Upper lobe of left lung (tissue), 4 donors: ENCODE measurements at regions not wholly inside any gene's neighbourhood (a gene's known extent, or its start where the extent isn't known, plus 50 kb on each side); places are given as distances from the start of the nearest gene placed in this dataset.

Experiments used
- CTCF ChIP-seq, 6 experiments: fragments of 450-650 bp in 4 of 6; fragments of 200-600 bp in 2 of 6; sonication (generic) in 2 of 6; IDR thresholded peaks; one replicate each; pipeline ENCODE4 v1.5.1; 2016 to 2019; ENCODE audit warnings: antibody characterized with exemption in 6 of 6
- POLR2A ChIP-seq, 4 donors: fragments of 450-650 bp; IDR thresholded peaks; one replicate each; pipeline ENCODE4 v1.5.1; 2016 to 2017; ENCODE audit warnings: antibody characterized with exemption in 4 of 4, mild to moderate bottlenecking in 2 of 4
- POLR2AphosphoS5 ChIP-seq, 2 donors: sonication (generic); formaldehyde crosslinking; IDR thresholded peaks; one replicate each; pipeline ENCODE4 v1.5.1; 2017; ENCODE audit warnings: antibody characterized with exemption in 2 of 2

GRCh38 chr7:79786187-79786586, 332.7 kb upstream of the MAGI2 start:
- TF ChIP-seq CTCF (IDR thresholded peaks at IDR 0.05) (no peak), POLR2AphosphoS5 (IDR thresholded peaks at IDR 0.05) (no peak), POLR2A (IDR thresholded peaks at IDR 0.05) (no peak)
